ENCODE measurements at regions not wholly inside any gene's neighbourhood (a gene's known extent, or its start where the extent isn't known, plus 50 kb on each side); places are given as distances from the start of the nearest gene placed in this dataset.

DNA sequence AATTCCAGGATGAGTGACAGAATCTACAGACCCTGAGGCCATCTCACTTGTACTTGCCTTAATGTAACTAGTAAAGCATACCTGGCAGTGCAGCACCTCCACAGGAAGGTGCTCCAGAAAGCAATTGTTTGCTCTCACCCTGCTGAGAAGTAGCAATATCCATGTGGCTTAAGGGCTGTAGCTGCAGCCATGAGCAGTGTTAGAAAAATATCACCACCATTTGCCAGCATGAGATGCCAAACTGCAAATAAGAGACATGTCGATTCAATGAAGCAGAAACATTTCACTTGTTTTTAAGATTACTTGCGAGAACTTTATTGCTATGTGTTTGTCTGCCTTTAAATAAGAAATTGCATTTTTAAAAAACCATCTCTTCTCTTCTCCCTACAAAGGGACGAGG is 151.5 kb downstream of the PRL start:
- TF ChIP-seq, protein P1, sequence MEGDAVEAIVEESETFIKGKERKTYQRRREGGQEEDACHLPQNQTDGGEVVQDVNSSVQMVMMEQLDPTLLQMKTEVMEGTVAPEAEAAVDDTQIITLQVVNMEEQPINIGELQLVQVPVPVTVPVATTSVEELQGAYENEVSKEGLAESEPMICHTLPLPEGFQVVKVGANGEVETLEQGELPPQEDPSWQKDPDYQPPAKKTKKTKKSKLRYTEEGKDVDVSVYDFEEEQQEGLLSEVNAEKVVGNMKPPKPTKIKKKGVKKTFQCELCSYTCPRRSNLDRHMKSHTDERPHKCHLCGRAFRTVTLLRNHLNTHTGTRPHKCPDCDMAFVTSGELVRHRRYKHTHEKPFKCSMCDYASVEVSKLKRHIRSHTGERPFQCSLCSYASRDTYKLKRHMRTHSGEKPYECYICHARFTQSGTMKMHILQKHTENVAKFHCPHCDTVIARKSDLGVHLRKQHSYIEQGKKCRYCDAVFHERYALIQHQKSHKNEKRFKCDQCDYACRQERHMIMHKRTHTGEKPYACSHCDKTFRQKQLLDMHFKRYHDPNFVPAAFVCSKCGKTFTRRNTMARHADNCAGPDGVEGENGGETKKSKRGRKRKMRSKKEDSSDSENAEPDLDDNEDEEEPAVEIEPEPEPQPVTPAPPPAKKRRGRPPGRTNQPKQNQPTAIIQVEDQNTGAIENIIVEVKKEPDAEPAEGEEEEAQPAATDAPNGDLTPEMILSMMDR (IDR thresholded peaks at IDR 0.05; ENCODE audit: extremely low read depth in 1 of 2, insufficient read depth in 1 of 2, low read depth in 1 of 2, low read length in 2 of 2) = no peak
- no peak for TF ChIP-seq GATA2 (IDR thresholded peaks at IDR 0.05; ENCODE audit: insufficient read depth, insufficient read length, low read depth, low read length)
- TF ChIP-seq POLR2AphosphoS5 (IDR thresholded peaks at IDR 0.05; ENCODE audit: insufficient read depth, low read depth, low read length) = no peak

Measured in endothelial cell of umbilical vein (primary cell).